Testis (tissue), 2 donors: ENCODE measurements at regions not wholly inside any gene's neighbourhood (a gene's known extent, or its start where the extent isn't known, plus 50 kb on each side); places are given as distances from the start of the nearest gene placed in this dataset.

Experiments
- CTCF ChIP-seq, 3 experiments: fragments of 450-650 bp in 2 of 3; fragments of 200-600 bp in 1 of 3; sonication (generic) in 1 of 3; IDR thresholded peaks; one replicate each; pipeline ENCODE4 v1.5.1; 2016 to 2019; ENCODE audit warnings: antibody characterized with exemption in 3 of 3, mild to moderate bottlenecking in 2 of 3, moderate library complexity in 1 of 3
- POLR2A ChIP-seq: fragments of 450-650 bp; IDR thresholded peaks from one replicate; pipeline ENCODE4 v1.6.1; 2017; ENCODE audit warnings: antibody characterized with exemption, mild to moderate bottlenecking, moderate library complexity

- TF ChIP-seq CTCF (IDR thresholded peaks at IDR 0.05) (no peak), POLR2A (no peak)
Measured at GRCh38 chr18:6566338-6566911, 151.7 kb upstream of the L3MBTL4 start.
